ENCODE measurements at regions not wholly inside any gene's neighbourhood (a gene's known extent, or its start where the extent isn't known, plus 50 kb on each side); places are given as distances from the start of the nearest gene placed in this dataset.

DNA sequence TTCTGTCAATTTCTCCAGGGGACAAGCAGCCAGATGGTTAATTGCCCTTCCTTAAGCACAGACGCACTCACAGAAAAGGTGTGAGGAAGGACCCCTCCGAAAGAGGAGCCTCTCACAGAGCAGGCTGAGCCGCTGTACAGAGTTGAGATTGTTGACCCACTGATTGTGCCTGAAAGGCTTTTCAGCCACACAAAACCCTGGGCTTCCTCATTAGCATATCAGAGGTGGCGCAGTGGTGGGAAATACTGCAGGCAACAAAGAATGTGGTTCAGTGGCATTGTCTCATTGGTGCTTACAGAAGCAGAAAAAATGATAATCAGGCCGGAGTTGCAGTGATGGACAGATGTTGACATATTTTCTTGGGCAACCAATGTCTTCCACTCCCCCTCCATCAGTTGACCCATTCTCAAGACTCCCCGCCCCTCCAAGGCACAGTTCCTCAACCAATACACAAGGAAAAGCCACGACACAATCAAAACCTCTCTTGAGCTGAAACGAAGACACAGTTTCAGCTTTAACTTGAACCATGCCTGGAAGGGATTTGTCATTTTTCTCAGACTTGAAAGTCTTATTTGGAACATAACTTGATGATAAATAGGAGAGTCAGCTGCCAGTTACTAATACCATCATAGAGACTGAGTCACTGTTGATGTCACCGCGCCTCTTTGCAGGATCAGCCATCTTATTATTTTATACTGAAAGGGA is 53.1 kb downstream of the ATXN3L start:
- DNase-seq: no peak

DNA sequence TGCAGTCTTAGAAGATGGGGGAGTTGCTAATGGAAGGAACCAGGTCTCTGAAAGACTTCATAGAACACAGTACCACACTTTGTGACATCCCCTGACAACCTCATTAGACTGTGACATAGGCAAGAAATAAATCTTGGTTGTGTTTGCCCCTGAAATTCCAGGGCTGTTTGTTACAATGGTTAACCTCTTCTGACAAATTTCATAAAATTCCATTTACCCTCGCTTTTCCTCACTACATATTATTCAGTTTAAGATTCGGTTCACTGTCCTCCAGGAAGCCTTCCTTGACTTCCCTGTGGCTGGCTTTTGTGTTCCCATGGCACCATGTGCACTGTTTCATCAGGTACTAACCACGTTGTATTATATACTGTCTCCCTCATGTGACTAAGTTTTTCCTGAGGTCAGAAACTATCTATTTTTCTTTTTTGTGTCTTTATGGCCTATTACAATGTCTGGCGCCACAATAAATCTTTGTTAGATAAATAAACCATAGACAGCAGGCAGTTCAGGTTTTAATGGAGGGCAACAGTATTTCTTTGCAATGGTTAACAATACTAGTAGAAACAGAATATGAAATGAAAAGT is 54.2 kb downstream of the ATXN3L start:
- DNase-seq: no peak

DNA sequence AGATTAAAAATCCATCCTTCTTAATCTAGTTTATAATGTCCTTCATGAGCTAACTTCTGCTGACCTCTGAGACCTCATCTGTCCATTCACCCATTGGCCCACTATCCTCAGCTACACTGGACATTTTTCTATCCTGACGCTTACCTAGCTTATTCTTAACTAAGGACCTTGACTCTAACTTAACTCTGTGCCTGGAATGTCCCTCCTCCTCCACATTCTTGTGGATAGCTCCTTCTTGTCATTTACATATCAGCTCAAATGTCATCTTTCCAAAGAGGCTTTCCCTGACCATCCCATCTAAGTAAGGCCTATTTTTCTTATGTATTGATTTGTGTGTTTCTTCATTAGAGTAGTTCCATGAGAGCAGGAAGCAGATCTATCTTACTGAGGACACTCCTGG is 54.7 kb downstream of the ATXN3L start:
- no peak for DNase-seq

DNA sequence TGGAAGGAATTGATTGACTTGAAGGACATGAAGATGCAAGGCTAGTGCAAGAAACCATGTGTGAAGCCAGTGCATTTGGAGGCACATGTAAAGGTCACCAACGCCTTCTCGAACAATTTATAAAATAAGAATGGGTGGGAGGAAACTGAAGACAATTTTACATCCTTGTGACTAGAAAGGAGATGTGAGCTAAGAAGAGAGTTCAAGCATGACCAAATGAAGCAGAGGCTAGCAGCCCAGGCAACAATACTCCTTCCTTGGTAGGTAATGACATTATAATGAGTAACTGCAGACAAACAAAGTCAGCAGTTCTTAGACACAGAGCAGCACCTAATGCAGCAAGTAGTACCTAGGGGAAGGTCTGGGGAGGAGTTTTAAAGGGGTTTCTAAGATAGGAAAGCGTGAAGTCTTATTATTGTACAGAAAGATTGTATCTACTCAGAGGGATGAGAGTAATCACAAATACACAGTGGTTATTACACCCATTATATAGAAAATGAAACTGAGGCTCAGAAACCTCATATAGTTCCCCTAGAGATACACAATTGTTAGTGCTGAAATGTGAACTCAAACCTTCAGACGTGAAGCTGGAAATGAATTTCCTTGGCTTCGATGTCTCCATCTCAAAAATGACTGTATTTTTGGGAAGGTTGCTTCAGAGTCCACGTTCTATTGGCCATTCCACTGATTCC is 56.1 kb downstream of the ATXN3L start:
- DNase-seq: no peak

DNA sequence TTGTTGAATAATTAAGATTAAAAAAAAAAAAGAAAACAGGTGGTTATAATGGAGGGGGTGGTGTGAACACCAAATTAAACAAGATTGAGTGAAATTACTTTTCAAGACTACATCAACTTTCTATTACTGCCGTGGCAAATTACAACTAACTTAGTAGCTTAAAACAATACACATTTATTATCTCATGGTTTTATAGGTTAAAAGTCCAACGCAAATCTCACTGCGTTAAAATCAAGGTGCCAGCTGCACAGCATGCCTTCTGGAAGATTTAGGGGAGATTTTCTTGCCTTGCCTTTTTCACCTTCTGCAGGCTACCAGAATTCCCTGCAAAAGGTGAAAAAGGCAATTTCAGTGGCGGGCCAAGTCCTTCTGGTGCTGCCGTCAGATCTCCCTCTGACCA is 58.5 kb downstream of the ATXN3L start:
- DNase-seq: no peak

DNA sequence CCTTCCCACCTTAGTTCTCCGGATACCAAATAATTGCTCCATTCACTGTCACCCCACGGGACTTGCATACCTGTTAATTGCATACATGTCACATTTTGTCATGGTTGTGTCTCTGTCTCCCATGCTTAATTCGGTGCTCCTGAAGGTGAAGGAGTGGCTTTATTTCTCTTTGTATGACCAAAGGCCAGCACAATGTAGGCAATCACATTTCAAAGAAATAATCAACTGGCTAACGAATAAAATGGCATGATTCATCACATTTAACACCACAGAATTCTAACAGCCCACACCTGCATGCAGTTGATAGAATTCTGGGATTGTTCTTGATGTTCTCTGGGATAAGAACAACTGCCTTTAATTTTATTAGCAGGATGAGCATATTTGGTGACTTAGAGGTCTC is 59.3 kb downstream of the ATXN3L start:
- DNase-seq: no peak

DNA sequence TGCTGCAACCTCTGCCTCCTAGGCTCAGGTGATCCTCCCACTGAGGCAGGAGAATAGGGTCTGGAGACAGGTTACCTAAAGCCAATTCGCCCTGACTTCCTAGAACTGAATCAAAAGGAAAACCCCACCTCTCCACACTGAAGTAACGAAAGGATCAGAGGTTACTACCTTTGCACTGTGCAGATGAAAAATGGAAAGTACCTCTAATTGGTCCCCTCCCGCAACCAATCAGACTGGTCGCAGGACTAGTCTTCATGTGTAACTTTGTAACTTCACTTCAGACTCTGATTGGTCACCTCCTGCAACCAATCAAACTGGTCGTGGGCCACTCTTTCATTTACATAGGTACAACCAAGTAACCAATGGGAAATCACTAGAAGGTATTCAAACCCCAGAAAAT is 61.1 kb downstream of the ATXN3L start:
- DNase-seq: no peak

DNA sequence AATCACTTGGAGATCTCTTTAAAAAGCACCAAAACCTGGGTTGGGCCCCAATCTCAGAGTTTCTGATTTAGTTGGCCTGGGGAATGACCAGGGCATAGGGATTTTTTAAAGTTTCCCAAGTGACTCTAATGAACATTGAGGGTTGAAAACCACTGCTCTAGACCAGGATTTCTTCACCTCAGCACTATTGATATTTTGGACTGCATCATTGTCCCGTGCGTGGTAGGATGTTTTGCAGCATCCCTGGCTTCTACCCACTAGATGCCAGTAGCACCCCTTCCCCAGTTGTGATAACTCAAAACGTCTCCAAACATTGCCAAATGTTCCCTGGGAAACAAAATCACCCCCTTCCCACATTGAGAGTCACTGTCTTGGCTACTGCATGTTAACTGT is 61.8 kb downstream of the ATXN3L start:
- DNase-seq: no peak

DNA sequence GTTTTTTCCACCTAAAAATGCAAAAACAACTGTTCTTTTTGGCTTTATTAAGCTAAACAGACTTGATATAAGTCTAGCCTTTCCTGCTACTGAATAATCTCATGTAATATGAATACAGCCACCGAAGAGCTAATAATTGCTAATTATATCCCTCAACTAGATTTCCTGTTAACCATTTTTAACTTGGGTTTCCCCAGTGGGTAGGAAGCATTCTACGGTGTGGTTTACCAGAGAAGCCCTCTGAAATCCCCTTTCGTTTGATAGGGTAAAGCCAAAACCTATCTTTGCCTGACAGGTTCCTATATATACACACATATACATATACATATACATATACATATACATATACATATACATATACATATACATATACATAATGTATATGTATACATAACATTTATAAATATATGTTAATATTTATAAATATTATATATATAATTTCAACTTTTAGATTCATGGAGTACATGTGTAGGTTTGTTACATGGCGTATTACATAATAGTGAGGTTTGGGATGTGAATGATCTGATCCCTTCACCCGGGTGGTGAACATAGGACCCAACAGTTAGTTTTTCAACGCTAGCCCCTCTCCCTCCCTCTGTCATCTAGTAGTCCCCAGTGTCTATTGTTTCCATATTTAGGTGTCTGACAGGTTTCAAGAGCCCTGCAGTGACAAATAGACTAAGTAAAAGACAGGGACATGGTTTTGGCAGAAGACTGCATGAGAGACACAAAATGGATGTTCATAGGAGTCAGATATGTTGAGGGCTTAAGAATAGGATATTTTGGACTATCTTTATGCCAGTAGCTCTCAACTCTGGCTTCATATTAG is 62.4 kb downstream of the ATXN3L start:
- peak; percentile 14 to 29 for DNase-seq

DNA sequence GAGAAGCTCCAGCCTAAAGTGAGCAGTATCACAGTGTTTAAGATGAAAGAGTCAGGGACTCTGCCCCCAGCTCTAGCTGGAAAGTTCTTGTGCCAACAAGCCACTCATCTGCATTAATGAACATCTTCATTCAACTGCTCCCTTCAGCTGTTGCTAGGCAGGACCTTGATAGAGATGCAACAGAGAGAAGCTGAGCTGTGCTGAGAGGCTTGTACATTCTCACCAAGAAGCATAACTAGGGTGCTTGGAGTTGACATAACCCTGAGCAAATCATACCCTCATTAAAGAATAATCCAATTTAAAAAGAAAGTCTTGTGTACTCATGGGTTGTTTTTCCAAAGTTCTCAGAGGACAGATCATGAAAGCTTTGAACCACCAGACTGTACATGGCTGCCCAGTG is 63.2 kb downstream of the ATXN3L start:
- DNase-seq: no peak

DNA sequence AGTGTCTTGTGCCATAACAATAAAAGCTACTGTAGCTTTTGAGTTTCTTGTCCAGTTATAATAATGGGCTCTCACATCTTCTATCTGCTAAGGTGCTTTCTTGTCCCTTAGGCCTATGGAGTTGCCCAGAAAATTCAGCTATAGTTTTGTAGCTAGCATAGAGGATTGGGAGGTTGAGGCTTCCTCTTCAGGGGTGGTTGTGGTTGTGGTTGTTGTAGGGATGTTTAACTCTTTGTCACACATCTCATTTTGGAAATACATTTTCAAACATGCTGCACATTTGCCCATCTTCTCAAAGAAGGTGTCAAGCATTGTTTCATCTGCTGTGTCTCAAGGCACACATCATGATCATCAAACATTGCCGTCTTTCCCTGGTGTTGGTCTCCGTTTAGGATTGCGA is 65.0 kb downstream of the ATXN3L start:
- no peak for DNase-seq

DNA sequence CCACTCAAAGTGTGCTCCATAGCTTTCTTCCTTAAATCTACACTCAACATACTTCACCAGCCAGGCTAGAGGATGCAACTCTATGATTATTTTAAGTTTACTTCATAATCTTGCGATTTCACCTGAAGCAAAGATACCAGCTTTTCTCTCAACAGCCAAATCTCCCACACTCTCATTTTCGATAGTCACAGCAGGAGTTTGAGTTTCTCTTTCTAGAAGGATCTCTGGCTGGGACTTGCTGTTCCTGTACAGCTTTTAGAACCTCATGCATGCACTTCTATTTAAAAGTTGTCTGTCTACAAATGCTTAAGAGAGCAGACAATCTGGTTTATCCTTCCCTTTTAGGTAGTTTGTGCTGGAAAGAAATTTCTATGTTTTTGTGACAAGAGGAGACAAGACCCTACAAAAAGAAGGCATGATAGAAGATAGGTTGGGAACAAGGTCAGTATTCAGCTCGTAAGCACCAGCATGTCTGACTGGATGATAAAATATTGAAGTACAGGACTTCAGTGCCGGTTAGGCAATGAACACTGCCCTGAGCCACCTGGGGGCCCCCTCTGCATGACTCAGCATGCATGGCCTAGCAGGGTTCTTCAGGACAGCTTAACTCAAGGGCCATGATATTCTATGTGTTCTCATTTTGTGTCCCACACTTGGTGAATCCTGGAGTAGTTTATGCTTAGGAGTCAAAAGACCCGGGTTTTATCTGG is 65.6 kb downstream of the ATXN3L start:
- peak; percentile 5 to 8 for DNase-seq

DNA sequence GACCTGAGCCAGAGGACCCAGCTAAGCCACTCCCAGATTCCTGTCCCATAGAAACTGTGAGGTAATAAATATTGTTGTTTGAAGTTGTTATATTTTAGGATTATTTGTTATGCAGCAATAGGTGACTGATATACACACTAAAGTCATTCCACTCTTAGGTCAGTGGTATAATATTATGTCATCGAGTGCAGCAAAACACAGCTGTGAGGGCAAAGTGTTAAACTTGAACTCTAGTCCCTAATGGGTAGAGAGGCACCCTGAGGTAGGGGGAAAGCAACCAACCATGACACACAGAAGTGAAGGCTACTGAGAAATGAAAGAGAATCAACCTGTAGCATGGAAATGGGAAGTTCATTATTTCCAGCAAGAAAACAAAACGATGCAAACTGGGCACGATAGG is 66.6 kb downstream of the ATXN3L start:
- no peak for DNase-seq

DNA sequence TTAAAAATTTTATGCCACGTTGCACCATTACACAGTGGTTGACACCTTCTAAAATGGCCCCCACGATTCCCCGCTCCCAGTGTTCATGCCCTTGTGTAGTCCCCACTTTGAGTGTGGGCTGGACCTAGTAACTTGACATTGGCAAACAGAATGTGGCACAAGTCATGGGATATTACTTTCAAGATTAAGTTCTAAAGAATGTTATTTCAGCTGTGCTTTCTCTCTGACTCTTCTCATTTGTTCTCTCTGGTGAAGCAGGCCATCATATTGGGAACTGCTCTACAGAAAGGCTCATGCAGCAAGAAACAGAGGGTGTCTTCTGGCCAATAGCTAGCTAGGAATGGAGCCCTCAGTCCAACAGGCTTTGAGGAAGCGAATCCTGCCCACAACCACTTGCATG is 67.1 kb downstream of the ATXN3L start:
- no peak for DNase-seq

DNA sequence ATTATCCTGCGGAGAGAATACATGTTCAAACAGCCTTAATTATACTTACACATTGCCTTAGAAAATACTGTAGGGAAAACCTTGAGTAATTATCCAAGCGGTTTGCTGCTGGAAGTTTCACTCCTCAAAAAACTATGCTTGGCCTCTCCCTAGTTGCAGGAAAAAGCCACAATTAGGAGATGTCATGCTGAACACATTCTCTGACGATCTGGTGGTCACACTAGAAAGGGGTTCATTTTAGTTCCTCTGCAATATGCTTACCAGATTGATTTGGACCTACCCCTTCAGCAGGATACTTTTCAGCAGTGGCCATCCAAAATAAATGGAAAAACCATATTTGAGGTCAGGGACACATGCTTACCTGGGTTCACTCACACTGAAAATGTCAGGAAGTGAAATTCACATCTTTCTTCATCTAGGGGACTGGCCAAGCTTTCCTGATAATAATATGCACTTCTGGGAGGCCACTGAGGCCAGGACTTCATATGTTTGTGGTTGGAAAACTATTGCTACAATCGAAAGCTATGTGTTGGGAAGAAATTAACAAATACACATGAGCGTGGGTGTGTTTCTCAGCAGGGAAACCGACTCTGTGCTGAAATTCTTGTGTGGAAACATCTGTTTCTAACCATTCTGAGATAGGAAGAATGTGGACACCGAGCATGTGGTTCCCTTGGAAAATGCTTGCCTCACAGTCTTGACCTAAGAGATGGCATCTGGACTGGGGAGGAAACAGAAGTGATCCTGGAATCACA is 68.8 kb downstream of the ATXN3L start:
- no peak for DNase-seq

DNA sequence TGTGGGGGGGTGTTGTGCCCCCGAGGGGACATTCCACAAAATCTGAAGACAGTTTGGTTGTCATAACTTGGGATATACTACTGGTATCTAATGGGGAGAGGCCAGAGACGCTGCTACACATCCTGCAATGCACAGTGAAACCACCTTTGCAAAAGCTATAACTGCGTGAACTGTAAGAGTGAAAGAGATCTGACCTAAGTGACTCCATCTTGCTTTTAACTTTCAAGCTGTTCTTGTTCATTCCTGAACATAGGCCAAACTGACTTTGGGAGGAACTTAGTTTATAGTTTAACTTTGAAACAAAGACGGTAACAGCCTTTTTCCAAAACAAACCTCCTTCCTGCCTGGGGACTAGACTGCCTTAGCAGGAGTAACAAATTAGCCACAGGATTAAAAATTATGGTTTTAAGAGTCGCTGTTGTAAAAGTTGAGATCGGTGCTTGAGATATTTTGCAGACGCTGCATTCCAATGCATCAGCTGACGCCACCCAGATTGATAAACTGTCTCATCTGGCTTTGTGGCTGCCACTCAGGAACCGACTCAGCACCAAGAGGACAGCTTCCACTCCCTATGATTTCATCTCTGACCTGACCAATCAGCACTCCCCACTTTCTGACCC is 70.9 kb downstream of the ATXN3L start:
- no peak for DNase-seq

DNA sequence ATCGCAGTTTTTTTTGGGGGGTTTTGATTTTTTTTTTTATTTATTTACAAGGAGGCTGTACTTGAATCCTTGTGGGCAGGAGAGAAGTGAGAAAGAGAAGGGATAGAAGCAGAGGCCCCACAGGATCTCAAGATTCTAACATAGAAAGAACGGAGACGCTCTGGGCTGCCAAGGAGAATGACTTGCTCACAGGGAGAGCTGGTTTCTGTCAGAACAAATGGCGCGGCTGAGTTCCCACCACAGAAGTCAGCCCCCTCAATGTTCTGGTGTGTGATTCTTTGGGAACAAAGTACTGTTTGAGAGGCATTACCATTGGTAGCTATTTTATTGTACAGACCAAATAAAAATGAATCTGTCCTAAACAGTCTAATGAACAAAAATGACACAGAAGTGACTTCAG is 80.6 kb downstream of the ATXN3L start:
- no peak for DNase-seq

DNA sequence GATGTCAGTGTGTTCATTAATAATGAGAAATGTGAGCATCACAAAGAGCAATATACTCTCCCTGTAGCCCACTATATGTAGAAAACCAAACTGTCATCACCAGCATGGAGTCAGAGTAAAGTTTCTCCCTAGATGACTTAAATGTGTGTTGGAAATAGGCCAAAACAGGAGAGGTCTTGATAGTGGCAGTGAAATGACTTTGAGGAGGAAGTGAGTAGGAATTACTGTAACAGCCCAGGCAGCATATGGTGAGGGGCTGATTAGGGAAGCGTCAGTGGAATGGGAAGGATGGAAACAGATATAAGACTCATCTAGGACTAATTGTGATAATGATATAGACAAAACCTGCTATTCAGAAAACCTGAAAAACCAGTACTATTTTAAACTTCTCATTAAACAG is 83.9 kb downstream of the ATXN3L start:
- DNase-seq: no peak

DNA sequence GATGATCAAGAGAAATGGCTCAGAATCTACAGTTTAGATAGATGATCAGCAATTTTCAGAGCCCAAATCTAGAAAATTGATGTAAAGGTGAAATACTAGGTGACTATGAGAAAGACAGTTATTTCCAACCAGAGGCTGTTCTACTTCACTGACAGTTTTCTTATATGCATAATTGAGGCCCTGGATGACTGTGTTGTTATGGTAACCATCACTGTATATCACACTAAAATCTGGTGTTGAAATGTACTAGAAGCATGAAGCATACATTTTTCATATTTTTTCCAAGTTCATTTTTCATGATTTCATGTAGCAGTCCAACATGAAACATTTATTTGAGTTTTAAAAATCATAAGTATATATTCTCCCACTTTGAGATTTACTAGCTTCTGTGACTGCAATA is 87.4 kb downstream of the ATXN3L start:
- no peak for DNase-seq

DNA sequence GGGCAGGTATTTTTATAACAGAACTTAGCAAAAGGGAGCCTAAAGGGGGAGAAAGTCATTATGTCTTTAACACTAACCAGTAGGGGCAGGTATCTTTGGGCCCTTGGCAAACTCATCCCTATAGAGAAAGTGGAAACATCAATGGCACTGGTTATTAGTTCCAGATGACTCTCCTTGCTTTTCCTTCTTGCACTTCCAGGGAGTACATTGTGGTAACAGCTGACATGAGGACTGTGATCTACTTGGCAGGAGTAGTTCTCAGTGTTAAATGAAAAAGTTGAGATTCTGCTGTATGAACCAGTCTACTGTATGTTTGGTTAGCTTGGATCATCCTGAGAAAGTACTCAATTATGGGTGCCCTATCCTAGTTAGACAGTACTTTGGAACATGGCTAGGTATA is 93.6 kb downstream of the ATXN3L start:
- no peak for DNase-seq

DNA sequence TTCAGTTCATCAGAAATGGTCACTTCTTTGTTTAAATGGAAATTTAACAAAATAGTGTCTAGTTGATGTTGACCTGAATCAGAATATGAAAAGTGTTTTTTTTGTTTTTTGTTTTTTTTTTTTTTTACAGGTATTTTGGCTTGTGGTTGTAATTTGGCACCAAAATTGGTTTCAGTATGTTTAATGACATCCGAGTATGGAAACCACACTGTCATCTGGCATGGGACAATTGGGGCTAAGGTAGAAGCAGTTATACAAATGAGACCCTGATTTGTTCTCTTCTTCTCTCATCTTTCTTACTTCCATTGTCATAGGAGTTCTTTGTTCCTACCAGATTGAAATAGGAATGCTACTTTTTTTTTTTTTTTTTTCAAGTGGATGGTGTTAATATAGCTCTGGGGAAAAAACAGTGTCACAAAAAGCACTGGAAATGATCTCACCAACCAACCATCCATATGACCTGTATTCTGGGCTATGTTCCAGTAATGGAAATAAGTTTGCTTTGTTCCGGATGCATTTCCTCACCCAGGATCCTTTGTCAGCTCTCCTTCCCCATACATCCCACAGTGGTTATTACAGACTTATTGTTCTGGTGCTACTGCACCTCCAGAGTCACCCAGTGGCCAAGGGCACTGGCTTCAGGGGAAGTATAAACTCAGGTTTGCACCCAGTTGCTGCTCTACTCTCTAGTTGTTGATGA is 95.8 kb downstream of the ATXN3L start:
- DNase-seq: no peak

Data from CD4-positive, alpha-beta T cell treated with Interferon alpha-2 for 1 hour (primary cell).